LNCaP clone FGC (cell line): ENCODE measurements at regions not wholly inside any gene's neighbourhood (a gene's known extent, or its start where the extent isn't known, plus 50 kb on each side); places are given as distances from the start of the nearest gene placed in this dataset.

Experiments
- DNase-seq: peaks from one replicate; pipeline ENCODE4 v3.0.0-alpha.2; 2011; ENCODE audit warnings: low read depth
- H3K4me3 ChIP-seq: 2 replicates; pipeline ENCODE4 v1.5.1; 2011; ENCODE audit warnings: mild to moderate bottlenecking, low read depth, low read length, control low read depth
- TF ChIP-seq, protein P1 (sequence below): IDR thresholded peaks from 2 replicates; pipeline ENCODE4 v1.5.1; 2012; ENCODE audit warnings: mild to moderate bottlenecking; ENCODE audit not compliant: control insufficient read depth, insufficient read depth; ENCODE audit errors: extremely low read depth

DNA sequence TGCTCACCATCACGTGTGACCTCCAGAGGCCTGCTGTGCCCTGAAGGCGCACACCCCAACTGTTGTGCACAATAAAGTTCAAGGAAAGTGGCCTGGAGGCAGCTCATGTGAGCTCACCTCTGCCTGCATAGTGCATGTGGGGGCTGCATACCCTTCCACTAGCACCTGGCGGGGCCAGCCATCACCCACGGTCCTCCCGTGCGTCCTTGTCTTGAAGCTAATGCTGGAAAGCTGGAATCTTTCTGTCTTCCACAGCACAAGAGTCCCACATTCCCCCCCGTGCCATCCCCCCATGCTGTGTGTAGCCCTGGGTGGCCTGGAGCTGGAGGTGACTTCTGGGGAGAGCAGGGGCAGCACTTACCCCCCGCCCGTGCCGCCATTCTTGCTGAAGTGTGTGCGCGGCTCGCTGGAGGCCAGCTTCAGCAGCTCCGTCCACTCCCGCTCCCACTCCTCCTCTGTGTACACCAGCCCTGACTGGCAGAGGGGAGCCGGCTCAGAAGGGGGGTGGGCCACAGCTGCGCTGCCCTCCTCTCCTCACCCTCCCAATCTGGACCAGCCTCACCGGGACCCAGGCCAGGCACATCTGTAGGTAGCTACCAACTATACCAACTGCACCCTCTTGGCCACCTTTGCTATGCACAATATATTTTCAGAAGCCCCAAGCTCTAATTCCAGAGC is 199.5 kb downstream of the KLF13 start:
- DNase-seq: no peak
- no peak overlapping the region for H3K4me3 ChIP-seq
- TF ChIP-seq, protein P1, sequence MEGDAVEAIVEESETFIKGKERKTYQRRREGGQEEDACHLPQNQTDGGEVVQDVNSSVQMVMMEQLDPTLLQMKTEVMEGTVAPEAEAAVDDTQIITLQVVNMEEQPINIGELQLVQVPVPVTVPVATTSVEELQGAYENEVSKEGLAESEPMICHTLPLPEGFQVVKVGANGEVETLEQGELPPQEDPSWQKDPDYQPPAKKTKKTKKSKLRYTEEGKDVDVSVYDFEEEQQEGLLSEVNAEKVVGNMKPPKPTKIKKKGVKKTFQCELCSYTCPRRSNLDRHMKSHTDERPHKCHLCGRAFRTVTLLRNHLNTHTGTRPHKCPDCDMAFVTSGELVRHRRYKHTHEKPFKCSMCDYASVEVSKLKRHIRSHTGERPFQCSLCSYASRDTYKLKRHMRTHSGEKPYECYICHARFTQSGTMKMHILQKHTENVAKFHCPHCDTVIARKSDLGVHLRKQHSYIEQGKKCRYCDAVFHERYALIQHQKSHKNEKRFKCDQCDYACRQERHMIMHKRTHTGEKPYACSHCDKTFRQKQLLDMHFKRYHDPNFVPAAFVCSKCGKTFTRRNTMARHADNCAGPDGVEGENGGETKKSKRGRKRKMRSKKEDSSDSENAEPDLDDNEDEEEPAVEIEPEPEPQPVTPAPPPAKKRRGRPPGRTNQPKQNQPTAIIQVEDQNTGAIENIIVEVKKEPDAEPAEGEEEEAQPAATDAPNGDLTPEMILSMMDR: no peak

DNA sequence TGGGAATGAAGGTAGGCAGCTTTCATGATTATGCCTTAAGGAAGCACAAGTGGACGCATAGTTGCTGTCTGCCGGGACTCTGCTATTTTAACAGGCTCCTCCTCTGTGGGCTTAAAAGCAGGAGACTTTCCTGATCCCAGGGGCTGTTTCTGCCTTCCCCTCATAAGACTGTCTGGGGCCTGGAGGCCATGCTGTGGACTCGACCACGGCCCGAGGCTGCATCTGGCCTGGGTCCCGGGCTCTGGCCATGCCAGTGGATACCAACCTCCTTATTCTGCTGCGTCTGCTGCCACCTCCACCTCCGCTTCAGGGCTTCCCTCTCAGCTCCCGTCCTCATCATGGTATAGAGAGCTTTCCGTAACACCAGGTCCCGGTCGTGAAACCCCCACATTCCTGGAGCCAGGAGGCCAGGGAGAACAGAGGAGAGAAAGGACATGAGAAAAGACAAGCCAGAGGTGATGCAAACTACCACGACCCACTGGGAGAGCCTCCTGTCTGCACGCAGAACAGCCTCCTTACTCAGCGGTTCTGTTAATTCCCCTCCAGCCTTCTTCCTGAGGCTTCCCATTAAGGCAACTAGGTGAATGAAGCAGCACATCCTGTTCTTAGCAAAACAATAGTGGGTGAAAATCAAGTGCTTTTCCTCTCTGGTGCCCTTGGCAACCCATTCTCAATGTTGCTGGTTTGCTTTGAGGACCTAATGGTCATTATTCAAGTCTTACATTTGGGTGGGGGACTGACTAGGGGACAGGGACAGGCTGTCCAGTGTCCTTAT is 200.5 kb downstream of the KLF13 start:
- no peak for DNase-seq
- TF ChIP-seq, protein P1: no peak

DNA sequence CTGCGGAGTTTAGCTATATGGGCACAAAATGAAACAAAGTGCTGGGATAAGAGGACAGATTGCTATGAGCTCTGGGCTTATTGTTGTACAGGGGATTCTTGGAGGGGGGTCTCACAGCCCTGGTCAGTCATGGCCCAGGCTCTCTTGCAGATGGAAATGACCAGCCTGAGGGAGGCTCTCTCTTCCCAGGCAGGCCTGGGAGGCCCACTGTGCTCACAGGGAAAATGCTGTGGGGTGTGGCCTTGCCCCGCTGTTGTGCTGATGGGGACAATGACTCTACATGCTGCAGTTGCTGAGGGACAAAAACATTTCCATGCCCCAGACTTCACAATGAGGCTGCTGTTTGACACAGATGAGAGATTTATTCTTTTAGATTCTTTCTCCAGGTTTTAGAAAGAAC is 202.2 kb downstream of the KLF13 start:
- H3K4me3 ChIP-seq: no peak overlapping the region
- no peak for DNase-seq
- TF ChIP-seq, protein P1: no peak

More for the DNA sequence above, 200.5 kb downstream of the KLF13 start:
- H3K4me3 ChIP-seq: no peak overlapping the region

DNA sequence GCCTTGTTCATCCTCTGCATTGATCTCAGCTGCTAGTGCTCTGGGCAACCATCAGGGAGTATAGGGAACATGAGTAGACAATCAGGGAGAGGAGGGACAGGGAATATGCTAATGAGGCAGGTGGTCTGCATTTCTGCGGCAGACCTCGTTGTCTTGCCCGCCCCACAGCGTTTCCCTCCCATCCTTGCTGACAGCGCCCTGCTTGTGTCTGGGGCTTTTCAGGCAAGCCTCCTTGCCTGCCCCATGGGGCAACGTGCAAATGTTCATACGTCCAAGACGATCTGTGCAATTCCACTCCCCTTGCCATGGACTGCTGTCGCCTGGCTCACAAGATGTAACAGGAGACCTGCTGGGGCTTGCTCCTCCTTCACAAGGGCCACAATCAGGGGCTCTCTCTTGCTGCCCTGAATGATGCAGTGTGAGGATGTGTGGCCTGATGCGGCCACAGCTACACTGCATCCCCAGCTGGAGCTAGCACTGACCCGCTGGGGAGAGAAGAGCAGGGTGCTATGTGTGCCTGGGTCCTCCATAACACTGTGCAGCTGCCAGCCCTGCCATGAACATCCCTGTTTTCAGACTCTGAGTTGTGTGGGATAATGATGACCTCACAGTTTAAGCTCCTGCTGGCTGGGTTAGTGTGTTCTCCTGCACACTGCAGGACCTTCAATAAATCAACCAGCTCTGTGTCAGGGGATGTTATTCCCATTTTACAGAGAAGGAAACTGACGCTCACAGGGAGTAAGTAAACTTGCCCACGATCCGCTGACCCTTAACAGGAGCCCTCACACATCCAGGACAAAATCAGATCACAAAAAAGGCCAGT is 211.3 kb downstream of the KLF13 start:
- TF ChIP-seq, protein P1: no peak
- no peak for DNase-seq

DNA sequence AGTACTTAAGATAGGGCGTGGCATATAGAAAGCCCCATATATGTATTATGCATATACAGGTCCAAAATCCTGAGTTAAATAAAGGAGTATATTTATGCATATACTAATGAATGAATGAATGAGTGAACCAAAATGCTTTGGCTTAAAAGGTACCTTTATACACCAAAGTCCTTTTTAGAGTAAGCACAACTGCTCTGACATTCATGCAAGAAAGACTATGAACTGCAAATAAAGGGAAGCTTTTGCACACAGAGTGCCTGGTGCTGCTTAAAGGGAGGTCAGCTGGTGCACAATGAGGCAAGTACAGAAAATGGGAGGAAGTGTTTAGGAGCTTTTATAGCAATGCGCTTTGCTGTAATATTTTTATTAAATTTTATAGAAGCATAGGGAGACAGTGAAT is 214.0 kb downstream of the KLF13 start:
- no peak for DNase-seq
- H3K4me3 ChIP-seq: no peak overlapping the region
- TF ChIP-seq, protein P1: no peak

More for the DNA sequence above, 211.3 kb downstream of the KLF13 start:
- H3K4me3 ChIP-seq: no peak overlapping the region

DNA sequence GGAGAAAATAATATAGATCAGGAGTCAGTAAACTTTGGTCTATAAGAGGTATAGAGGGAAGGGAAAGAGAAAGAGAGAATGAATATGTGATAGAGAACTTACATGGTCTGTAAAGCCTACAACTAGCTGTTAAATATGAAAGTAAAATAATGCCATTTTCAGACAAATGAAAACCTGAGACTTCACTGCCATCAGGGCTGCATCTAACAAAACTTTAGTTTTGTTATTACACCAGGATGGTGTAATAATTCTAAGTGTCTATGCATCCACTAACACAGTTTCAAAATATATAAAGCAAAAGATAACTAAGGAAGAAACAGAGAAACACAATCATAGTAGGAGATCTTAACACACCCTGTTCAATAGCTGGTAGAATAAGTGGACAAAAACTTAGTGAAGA is 217.7 kb downstream of the KLF13 start:
- TF ChIP-seq, protein P1: no peak
- DNase-seq: no peak
- H3K4me3 ChIP-seq: no peak overlapping the region
